Spleen (tissue), 11 donors: ENCODE measurements at regions not wholly inside any gene's neighbourhood (a gene's known extent, or its start where the extent isn't known, plus 50 kb on each side); places are given as distances from the start of the nearest gene placed in this dataset.

Experiments
- DNase-seq: peaks from one replicate; pipeline ENCODE4 v3.0.0-alpha.2; 2020
- H3K27ac ChIP-seq, 8 donors: fragments of 200-600 bp; sonication (generic) in 7 of 8; 1 replicate in 4 of 8; 2 replicates in 4 of 8; pipeline versions ENCODE4 v1.5.0 to v1.8.0; 2016 to 2021; ENCODE audit warnings: inconsistent platforms in 4 of 8, mild to moderate bottlenecking in 4 of 8, moderate library complexity in 1 of 8
- H3K27me3 ChIP-seq, 7 donors: fragments of 200-600 bp; sonication (generic) in 6 of 7; replicated peaks in 1 of 7; 1 replicate in 4 of 7; 2 replicates in 3 of 7; pipeline versions ENCODE4 v1.5.0 to v1.8.0; 2016 to 2021; ENCODE audit warnings: inconsistent platforms in 3 of 7, mild to moderate bottlenecking in 1 of 7
- H3K36me3 ChIP-seq, 6 donors: fragments of 200-600 bp; sonication (generic) in 5 of 6; 1 replicate in 4 of 6; 2 replicates in 2 of 6; pipeline versions ENCODE4 v1.5.0 to v1.8.0; 2016 to 2021; ENCODE audit warnings: inconsistent platforms in 2 of 6
- H3K4me1 ChIP-seq, 6 donors: fragments of 200-600 bp; sonication (generic) in 5 of 6; 1 replicate in 3 of 6; 2 replicates in 3 of 6; pipeline versions ENCODE4 v1.5.0 to v1.8.0; 2016 to 2021; ENCODE audit warnings: inconsistent platforms in 3 of 6
- H3K4me3 ChIP-seq, 8 donors: fragments of 200-600 bp; sonication (generic) in 7 of 8; 1 replicate in 4 of 8; 2 replicates in 4 of 8; pipeline versions ENCODE4 v1.5.0 to v1.8.0; 2016 to 2021; ENCODE audit warnings: inconsistent platforms in 4 of 8, mild to moderate bottlenecking in 4 of 8, moderate library complexity in 2 of 8
- H3K9me3 ChIP-seq, 8 donors: fragments of 200-600 bp; sonication (generic) in 7 of 8; 1 replicate in 4 of 8; 2 replicates in 4 of 8; pipeline versions ENCODE4 v1.5.0 to v1.8.0; 2016 to 2021; ENCODE audit warnings: inconsistent platforms in 4 of 8
- CTCF ChIP-seq, 11 experiments: fragments of 200-600 bp in 7 of 11; fragments of 450-650 bp in 4 of 11; sonication (generic) in 4 of 11; IDR thresholded peaks in 8 of 11; conservative IDR thresholded peaks in 3 of 11; 1 replicate in 7 of 11; 2 replicates in 4 of 11; pipeline versions ENCODE4 v1.4.0 to v1.8.0; 2016 to 2021; ENCODE audit warnings: antibody characterized with exemption in 11 of 11, inconsistent platforms in 4 of 11, mild to moderate bottlenecking in 1 of 11
- POLR2A ChIP-seq, 3 donors: fragments of 450-650 bp; IDR thresholded peaks; one replicate each; pipeline ENCODE4 v1.5.1; 2017; ENCODE audit warnings: antibody characterized with exemption in 3 of 3, mild to moderate bottlenecking in 1 of 3
- POLR2AphosphoS5 ChIP-seq, 3 donors: sonication (generic); formaldehyde crosslinking; IDR thresholded peaks; one replicate each; pipeline ENCODE4 v1.5.1; 2017; ENCODE audit warnings: antibody characterized with exemption in 3 of 3
- WGBS, 5 donors: extraction: QIAGEN DNeasy Blood & Tissue Kit in 3 of 5; methylation state at CpG; one replicate each; pipeline versions ENCODE4 v1.1.5 to v1.1.7; 2013 to 2018; 5-methylcytosine and 5-hydroxymethylcytosine counted together
- intact Hi-C: fragments of 100-400 bp; cut with DNase I; formaldehyde crosslinking; loops from one replicate; pipeline ENCODE4 v1.15.0; 2023; ENCODE audit warnings: low total_unique reads
- donor health status: healthy with polysubstance abuse.
- donor health status: DM: no; HTN: no; CAD: no; lungs with moderate emphysema.
- donor health status: DM: no; HTN: no; CAD: no.
- donor health status: Bipolar disorder and iron deficiency.
- donor health status: healthy.
- donor health status: DM: no; HTN: no; CAD: no.
- donor health status: DM: yes; HTN: yes; CAD: no.

- WGBS, 5 donors, result 88 to 96% (median 90%) methylated on average over 2 of the region's 2 CpGs
Observed at GRCh38 chr3:87349833-87350232, 73.4 kb upstream of the POU1F1 start.

GRCh38 chr3:87336761-87337160 is 60.4 kb upstream of the POU1F1 start:
- no peak overlapping the region for H3K4me3 ChIP-seq
- peaks cover 0 to 1% (median 0%) of the 10 kb centered on the region in 8 donors for H3K9me3 ChIP-seq
- H3K4me1 ChIP-seq, result no peaks in the 10 kb centered on the region
- intact Hi-C loops, result no loop called here
- TF ChIP-seq POLR2A (IDR thresholded peaks at IDR 0.05) (no peak), CTCF (IDR thresholded peaks at IDR 0.05 in 8 of 11, conservative IDR thresholded peaks at IDR 0.05 in 3 of 11) (no peak)
- no peak overlapping the region for H3K27ac ChIP-seq
- no peaks in the 10 kb centered on the region for H3K36me3 ChIP-seq
- H3K27me3 ChIP-seq, result no peaks in the 10 kb centered on the region
- no peak for DNase-seq

More at GRCh38 chr3:87349833-87350232, 73.4 kb upstream of the POU1F1 start:
- H3K36me3 ChIP-seq, result no peaks in the 10 kb centered on the region
- no peaks in the 10 kb centered on the region for H3K9me3 ChIP-seq
- H3K27me3 ChIP-seq, result no peaks in the 10 kb centered on the region
- no peak for TF ChIP-seq CTCF (IDR thresholded peaks at IDR 0.05 in 8 of 11, conservative IDR thresholded peaks at IDR 0.05 in 3 of 11)
- no peak for TF ChIP-seq POLR2AphosphoS5 (IDR thresholded peaks at IDR 0.05)
- no peak for TF ChIP-seq POLR2A (IDR thresholded peaks at IDR 0.05)
- H3K4me1 ChIP-seq, result peaks cover 0 to 6% (median 0%) of the 10 kb centered on the region in 6 donors
- no peak overlapping the region for H3K4me3 ChIP-seq
- no peak for DNase-seq
- no peak overlapping the region for H3K27ac ChIP-seq
- intact Hi-C loops, result loop anchor here (5.0 kb wide), 1 partner anchor 652 kb away; no protein-coding TSS in a partner anchor

GRCh38 chr3:87335931-87336330 is 59.5 kb upstream of the POU1F1 start:
- no peaks in the 10 kb centered on the region for H3K4me1 ChIP-seq
- no peaks in the 10 kb centered on the region for H3K36me3 ChIP-seq
- 44 to 68% (median 65%) methylated on average over 1 of the region's 1 CpG for WGBS, 5 donors
- no peak for DNase-seq
- TF ChIP-seq POLR2A (IDR thresholded peaks at IDR 0.05), result no peak
- no peak for TF ChIP-seq POLR2AphosphoS5 (IDR thresholded peaks at IDR 0.05)
- no peak for TF ChIP-seq CTCF (IDR thresholded peaks at IDR 0.05 in 8 of 11, conservative IDR thresholded peaks at IDR 0.05 in 3 of 11)
- no peaks in the 10 kb centered on the region for H3K27me3 ChIP-seq
- H3K9me3 ChIP-seq, result no peaks in the 10 kb centered on the region
- no peak overlapping the region for H3K27ac ChIP-seq
- H3K4me3 ChIP-seq, result no peak overlapping the region
- intact Hi-C loops, result no loop called here

- H3K4me3 ChIP-seq, result no peak overlapping the region
- 50 to 61% (median 52%) methylated on average over 5 of the region's 5 CpGs for WGBS, 5 donors
- H3K4me1 ChIP-seq, result no peaks in the 10 kb centered on the region
- intact Hi-C loops, result no loop called here
- no peaks in the 10 kb centered on the region for H3K9me3 ChIP-seq
- no peaks in the 10 kb centered on the region for H3K27me3 ChIP-seq
- H3K27ac ChIP-seq, result no peak overlapping the region
- DNase-seq, result no peak
- H3K36me3 ChIP-seq, result no peaks in the 10 kb centered on the region
- no peak for TF ChIP-seq POLR2A (IDR thresholded peaks at IDR 0.05)
- no peak for TF ChIP-seq CTCF (IDR thresholded peaks at IDR 0.05 in 8 of 11, conservative IDR thresholded peaks at IDR 0.05 in 3 of 11)
- TF ChIP-seq POLR2AphosphoS5 (IDR thresholded peaks at IDR 0.05), result no peak
Observed at GRCh38 chr3:87333393-87333892, 57.1 kb upstream of the POU1F1 start.
